Neural cell (in vitro differentiated cells): ENCODE measurements at regions not wholly inside any gene's neighbourhood (a gene's known extent, or its start where the extent isn't known, plus 50 kb on each side); places are given as distances from the start of the nearest gene placed in this dataset.

Experiments used
- H2AFZ ChIP-seq: fragments of 200-600, 300-800 bp; sonication (generic), shearing (Covaris generic); 2 replicates; pipeline ENCODE4 v1.6.0; 2014; ENCODE audit warnings: low read depth, mild to moderate bottlenecking, antibody characterized with exemption, low read length, moderate library complexity
- H3F3A ChIP-seq: fragments of 200-600 bp; shearing (Covaris generic); 2 replicates; pipeline ENCODE4 v1.6.1; 2016; ENCODE audit warnings: mild to moderate bottlenecking, moderate library complexity, mixed read lengths, antibody characterized with exemption, low read length; ENCODE audit not compliant: insufficient read depth, poor library complexity, severe bottlenecking
- H3K27ac ChIP-seq: fragments of 200-600, 300-800 bp; sonication (generic), shearing (Covaris generic); 2 replicates; pipeline ENCODE4 v1.5.1; 2014; ENCODE audit warnings: mild to moderate bottlenecking, low read length, moderate library complexity
- H3K27me3 ChIP-seq: fragments of 300-800, 200-600 bp; sonication (generic), shearing (Covaris generic); 2 replicates; pipeline ENCODE4 v1.6.0; 2014; ENCODE audit warnings: mild to moderate bottlenecking, low read depth, low read length, moderate library complexity; ENCODE audit not compliant: insufficient read depth
- H3K36me3 ChIP-seq: fragments of 300-800, 200-600 bp; sonication (generic), shearing (Covaris generic); 2 replicates; pipeline ENCODE4 v1.5.1; 2014; ENCODE audit warnings: mild to moderate bottlenecking, antibody characterized with exemption, low read length, moderate library complexity; ENCODE audit not compliant: insufficient read depth
- H3K4me2 ChIP-seq: fragments of 300-800, 200-600 bp; sonication (generic), shearing (Covaris generic); 2 replicates; pipeline ENCODE4 v1.6.0; 2014; ENCODE audit warnings: mild to moderate bottlenecking, low read length
- H3K4me3 ChIP-seq: fragments of 300-800, 200-600 bp; sonication (generic), shearing (Covaris generic); 2 replicates; pipeline ENCODE4 v1.5.1; 2014; ENCODE audit warnings: mild to moderate bottlenecking, low read length, moderate library complexity
- H3K79me2 ChIP-seq: fragments of 200-600 bp; shearing (Covaris generic); replicated peaks from 2 replicates; pipeline ENCODE4 v1.6.0; 2014; ENCODE audit warnings: mild to moderate bottlenecking, low read length, moderate library complexity; ENCODE audit not compliant: insufficient read depth
- H3K9ac ChIP-seq: fragments of 300-800, 200-600 bp; sonication (generic), shearing (Covaris generic); 2 replicates; pipeline ENCODE4 v1.6.1; 2016; ENCODE audit warnings: mild to moderate bottlenecking, low read length, mixed read lengths
- H3K9me2 ChIP-seq: fragments of 200-600 bp; shearing (Covaris generic); 2 replicates; pipeline ENCODE4 v1.6.1; 2016; ENCODE audit warnings: mild to moderate bottlenecking, low read length, mixed read lengths; ENCODE audit not compliant: insufficient read depth
- H3K9me3 ChIP-seq: fragments of 200-600, 300-800 bp; sonication (generic), shearing (Covaris generic); 2 replicates; pipeline ENCODE4 v1.6.1; 2016; ENCODE audit warnings: mild to moderate bottlenecking, mixed run types, low read length, moderate library complexity, mixed read lengths
- H4K20me1 ChIP-seq: fragments of 200-600 bp; shearing (Covaris generic); 2 replicates; pipeline ENCODE4 v1.6.1; 2016; ENCODE audit warnings: mild to moderate bottlenecking, mixed run types; ENCODE audit not compliant: insufficient read depth
- CTCF ChIP-seq: fragments of 450-650 bp; IDR thresholded peaks from 2 replicates; pipeline ENCODE4 v1.5.1; 2014; ENCODE audit warnings: antibody characterized with exemption, mild to moderate bottlenecking, moderate library complexity; ENCODE audit not compliant: poor library complexity, severe bottlenecking
- EP300 ChIP-seq: fragments of 450-650 bp; conservative IDR thresholded peaks from 2 replicates; pipeline ENCODE4 v1.6.1; 2014; ENCODE audit warnings: antibody characterized with exemption, mild to moderate bottlenecking, moderate library complexity; ENCODE audit not compliant: poor library complexity, severe bottlenecking
- EZH2 ChIP-seq: fragments of 200-600, 300-800 bp; shearing (Covaris generic), sonication (generic); IDR thresholded peaks from 2 replicates; pipeline ENCODE4 v1.6.1; 2014; ENCODE audit warnings: antibody characterized with exemption, low read length, borderline replicate concordance, mild to moderate bottlenecking; ENCODE audit not compliant: insufficient read depth, poor library complexity, severe bottlenecking
- MXI1 ChIP-seq: fragments of 450-650 bp; conservative IDR thresholded peaks from 2 replicates; pipeline ENCODE4 v1.6.1; 2014; ENCODE audit warnings: antibody characterized with exemption, mild to moderate bottlenecking; ENCODE audit not compliant: poor library complexity, severe bottlenecking
- POLR2AphosphoS5 ChIP-seq: IDR thresholded peaks from 2 replicates; pipeline ENCODE4 v1.6.1; 2012
- RAD21 ChIP-seq: fragments of 450-650 bp; conservative IDR thresholded peaks from 2 replicates; pipeline ENCODE4 v1.6.1; 2014; ENCODE audit warnings: antibody characterized with exemption, mild to moderate bottlenecking, moderate library complexity
- SMC3 ChIP-seq: fragments of 450-650 bp; conservative IDR thresholded peaks from 2 replicates; pipeline ENCODE4 v1.6.1; 2014; ENCODE audit warnings: antibody characterized with exemption, mild to moderate bottlenecking, moderate library complexity; ENCODE audit not compliant: poor library complexity
- TAF1 ChIP-seq: IDR thresholded peaks from 2 replicates; pipeline ENCODE4 v1.6.1; 2012; ENCODE audit warnings: low read depth
- TF ChIP-seq, protein P1 (sequence below): IDR thresholded peaks from 2 replicates; pipeline ENCODE4 v1.6.1; 2012; ENCODE audit warnings: borderline replicate concordance

DNA sequence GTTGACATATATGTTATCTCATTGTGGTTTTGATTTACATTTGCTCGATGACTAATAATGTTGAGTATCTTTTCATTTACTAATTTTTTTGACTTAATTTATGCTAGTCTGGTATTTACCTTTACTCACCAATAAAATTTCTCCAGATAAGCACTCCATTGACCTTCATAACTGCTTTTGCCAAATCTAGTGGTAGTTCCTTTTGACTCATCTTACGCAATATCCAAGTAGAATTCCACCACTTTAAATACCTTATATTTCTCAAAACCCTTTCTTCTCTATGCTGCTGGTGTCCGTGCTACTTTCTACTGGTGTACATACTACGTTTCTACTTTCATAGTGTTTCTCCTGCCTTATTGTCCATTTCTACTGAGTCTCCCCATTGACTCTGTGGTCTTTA, 407.6 kb upstream of the SPHKAP start:
- Histone ChIP-seq H3K27me3 (no peaks in the 10 kb centered on the region), H4K20me1 (no peaks in the 10 kb centered on the region), H3K36me3 (no peaks in the 10 kb centered on the region), H3K79me2 (no peaks in the 10 kb centered on the region), H2AFZ (no peak overlapping the region), H3K9ac (no peak overlapping the region), H3K9me3 (no peaks in the 10 kb centered on the region), H3F3A (no peaks in the 10 kb centered on the region), H3K4me3 (no peak overlapping the region), H3K4me2 (no peak overlapping the region), H3K27ac (no peak overlapping the region), H3K9me2 (no peaks in the 10 kb centered on the region)
- TF ChIP-seq SMC3, result no peak
- no peak for TF ChIP-seq TAF1
- no peak for TF ChIP-seq EP300
- TF ChIP-seq, protein P1, sequence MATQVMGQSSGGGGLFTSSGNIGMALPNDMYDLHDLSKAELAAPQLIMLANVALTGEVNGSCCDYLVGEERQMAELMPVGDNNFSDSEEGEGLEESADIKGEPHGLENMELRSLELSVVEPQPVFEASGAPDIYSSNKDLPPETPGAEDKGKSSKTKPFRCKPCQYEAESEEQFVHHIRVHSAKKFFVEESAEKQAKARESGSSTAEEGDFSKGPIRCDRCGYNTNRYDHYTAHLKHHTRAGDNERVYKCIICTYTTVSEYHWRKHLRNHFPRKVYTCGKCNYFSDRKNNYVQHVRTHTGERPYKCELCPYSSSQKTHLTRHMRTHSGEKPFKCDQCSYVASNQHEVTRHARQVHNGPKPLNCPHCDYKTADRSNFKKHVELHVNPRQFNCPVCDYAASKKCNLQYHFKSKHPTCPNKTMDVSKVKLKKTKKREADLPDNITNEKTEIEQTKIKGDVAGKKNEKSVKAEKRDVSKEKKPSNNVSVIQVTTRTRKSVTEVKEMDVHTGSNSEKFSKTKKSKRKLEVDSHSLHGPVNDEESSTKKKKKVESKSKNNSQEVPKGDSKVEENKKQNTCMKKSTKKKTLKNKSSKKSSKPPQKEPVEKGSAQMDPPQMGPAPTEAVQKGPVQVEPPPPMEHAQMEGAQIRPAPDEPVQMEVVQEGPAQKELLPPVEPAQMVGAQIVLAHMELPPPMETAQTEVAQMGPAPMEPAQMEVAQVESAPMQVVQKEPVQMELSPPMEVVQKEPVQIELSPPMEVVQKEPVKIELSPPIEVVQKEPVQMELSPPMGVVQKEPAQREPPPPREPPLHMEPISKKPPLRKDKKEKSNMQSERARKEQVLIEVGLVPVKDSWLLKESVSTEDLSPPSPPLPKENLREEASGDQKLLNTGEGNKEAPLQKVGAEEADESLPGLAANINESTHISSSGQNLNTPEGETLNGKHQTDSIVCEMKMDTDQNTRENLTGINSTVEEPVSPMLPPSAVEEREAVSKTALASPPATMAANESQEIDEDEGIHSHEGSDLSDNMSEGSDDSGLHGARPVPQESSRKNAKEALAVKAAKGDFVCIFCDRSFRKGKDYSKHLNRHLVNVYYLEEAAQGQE, result no peak
- TF ChIP-seq EZH2, result no peak
- no peak for TF ChIP-seq CTCF
- TF ChIP-seq POLR2AphosphoS5, result no peak
- TF ChIP-seq RAD21, result no peak
- no peak for TF ChIP-seq MXI1

DNA sequence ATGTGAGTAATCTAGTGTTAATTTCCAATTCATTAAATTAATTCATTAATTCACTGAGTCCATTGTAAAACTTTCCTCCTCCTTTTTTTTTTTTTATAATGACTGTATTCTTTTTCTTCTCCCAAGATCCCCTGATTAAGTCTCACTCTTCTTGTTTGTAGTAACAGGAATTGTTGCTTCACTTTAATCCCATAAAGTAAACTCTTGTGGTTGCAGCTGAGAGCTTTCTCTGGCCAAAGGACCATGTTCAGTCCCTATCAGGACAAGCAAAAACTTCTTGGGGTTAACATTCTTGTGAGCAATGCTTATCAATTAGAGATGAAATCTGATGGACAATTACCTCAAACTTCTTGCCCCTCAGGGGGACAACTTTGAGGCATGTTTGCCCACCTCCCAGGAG, 400.2 kb upstream of the SPHKAP start:
- Histone ChIP-seq H3F3A (no peaks in the 10 kb centered on the region), H3K27me3 (no peaks in the 10 kb centered on the region), H4K20me1 (no peaks in the 10 kb centered on the region), H3K4me2 (no peak overlapping the region), H2AFZ (no peak overlapping the region), H3K9ac (no peak overlapping the region), H3K9me2 (no peaks in the 10 kb centered on the region), H3K27ac (no peak overlapping the region), H3K9me3 (no peaks in the 10 kb centered on the region), H3K36me3 (no peaks in the 10 kb centered on the region), H3K4me3 (no peak overlapping the region), H3K79me2 (no peaks in the 10 kb centered on the region)
- no peak for TF ChIP-seq CTCF
